Mucosa of descending colon (tissue), 3 donors: ENCODE measurements at regions not wholly inside any gene's neighbourhood (a gene's known extent, or its start where the extent isn't known, plus 50 kb on each side); places are given as distances from the start of the nearest gene placed in this dataset.

ENCODE experiments used
- ATAC-seq: fragments of 200-7000 bp; cut with Tn5 transposase; one replicate; pipeline ENCODE4 v1.9.1; 2020; ENCODE audit warnings: mild to moderate bottlenecking, moderate library complexity
- DNase-seq, 3 donors: peaks; one replicate each; pipeline ENCODE4 v3.0.0-alpha.2; 2020
- H3K36me3 ChIP-seq: fragments of 200-600 bp; one replicate; pipeline ENCODE4 v1.8.0; 2021; ENCODE audit warnings: low read depth, mild to moderate bottlenecking
- H3K4me1 ChIP-seq: fragments of 200-600 bp; one replicate; pipeline ENCODE4 v1.8.0; 2021; ENCODE audit warnings: low read depth, mild to moderate bottlenecking
- H3K4me3 ChIP-seq: fragments of 200-600 bp; one replicate; pipeline ENCODE4 v1.8.0; 2021; ENCODE audit warnings: mild to moderate bottlenecking
- H3K9me3 ChIP-seq: fragments of 200-600 bp; one replicate; pipeline ENCODE4 v1.8.0; 2021; ENCODE audit warnings: mild to moderate bottlenecking
- intact Hi-C, 2 donors: fragments of 100-400 bp; cut with DNase I in 1 of 2; cut with micrococcal nuclease in 1 of 2; formaldehyde crosslinking; loops; one replicate each; pipeline versions ENCODE4 v1.11.0 to v1.11.1; 2022; cut with DNase I, micrococcal nuclease
- TF ChIP-seq, protein P1 (sequence below): fragments of 200-600 bp; IDR thresholded peaks from one replicate; pipeline ENCODE4 v1.8.0; 2022; ENCODE audit warnings: antibody characterized with exemption, mild to moderate bottlenecking
- donor health status: DM: no; HTN: no; CAD: no; lungs with moderate emphysema.
- donor health status: DM: no; HTN: no; CAD: no.
- donor health status: DM: no; HTN: yes; CAD: no.

GRCh38 chr2:196421880-196422279 is 217.6 kb upstream of the CCDC150 start:
- ATAC-seq = no peak
- TF ChIP-seq, protein P1, sequence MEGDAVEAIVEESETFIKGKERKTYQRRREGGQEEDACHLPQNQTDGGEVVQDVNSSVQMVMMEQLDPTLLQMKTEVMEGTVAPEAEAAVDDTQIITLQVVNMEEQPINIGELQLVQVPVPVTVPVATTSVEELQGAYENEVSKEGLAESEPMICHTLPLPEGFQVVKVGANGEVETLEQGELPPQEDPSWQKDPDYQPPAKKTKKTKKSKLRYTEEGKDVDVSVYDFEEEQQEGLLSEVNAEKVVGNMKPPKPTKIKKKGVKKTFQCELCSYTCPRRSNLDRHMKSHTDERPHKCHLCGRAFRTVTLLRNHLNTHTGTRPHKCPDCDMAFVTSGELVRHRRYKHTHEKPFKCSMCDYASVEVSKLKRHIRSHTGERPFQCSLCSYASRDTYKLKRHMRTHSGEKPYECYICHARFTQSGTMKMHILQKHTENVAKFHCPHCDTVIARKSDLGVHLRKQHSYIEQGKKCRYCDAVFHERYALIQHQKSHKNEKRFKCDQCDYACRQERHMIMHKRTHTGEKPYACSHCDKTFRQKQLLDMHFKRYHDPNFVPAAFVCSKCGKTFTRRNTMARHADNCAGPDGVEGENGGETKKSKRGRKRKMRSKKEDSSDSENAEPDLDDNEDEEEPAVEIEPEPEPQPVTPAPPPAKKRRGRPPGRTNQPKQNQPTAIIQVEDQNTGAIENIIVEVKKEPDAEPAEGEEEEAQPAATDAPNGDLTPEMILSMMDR = no peak
- H3K4me3 ChIP-seq = no peak overlapping the region
- no peak for DNase-seq
- no peaks in the 10 kb centered on the region for H3K9me3 ChIP-seq
- H3K36me3 ChIP-seq = no peaks in the 10 kb centered on the region
- intact Hi-C loops = no loop called here
- no peaks in the 10 kb centered on the region for H3K4me1 ChIP-seq

DNA sequence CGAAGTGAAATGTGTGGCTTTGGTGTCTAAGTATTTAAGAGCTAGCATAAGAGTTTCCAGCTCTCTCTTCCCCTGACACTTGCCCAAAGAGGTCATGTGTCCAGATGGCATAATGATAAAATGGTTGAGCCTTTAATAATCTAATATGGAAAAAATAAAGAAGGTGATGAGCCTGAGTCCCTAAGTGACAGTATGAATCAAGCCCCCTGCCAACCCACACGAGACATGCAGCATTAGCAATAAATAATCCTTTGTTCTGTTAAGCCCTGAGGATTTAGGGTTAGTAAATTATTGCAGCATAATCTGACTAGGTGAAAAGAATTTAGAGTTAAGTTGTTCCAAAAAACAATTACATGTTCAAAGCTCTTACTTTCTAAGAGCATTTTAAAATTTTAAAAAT is 217.2 kb upstream of the CCDC150 start:
- no peaks in the 10 kb centered on the region for H3K4me1 ChIP-seq
- DNase-seq (no peak), ATAC-seq (no peak)
- no peak overlapping the region for H3K4me3 ChIP-seq
- no peaks in the 10 kb centered on the region for H3K36me3 ChIP-seq
- intact Hi-C loops = no loop called here
- TF ChIP-seq, protein P1 = no peak
- H3K9me3 ChIP-seq = no peaks in the 10 kb centered on the region

- Histone ChIP-seq H3K4me3 (no peak overlapping the region), H3K9me3 (no peaks in the 10 kb centered on the region), H3K4me1 (no peaks in the 10 kb centered on the region), H3K36me3 (no peaks in the 10 kb centered on the region)
- DNase-seq (no peak), ATAC-seq (no peak)
- intact Hi-C loops = no loop called here
- TF ChIP-seq, protein P1 = no peak
Measured at GRCh38 chr2:196426122-196426521, 213.4 kb upstream of the CCDC150 start.

DNA sequence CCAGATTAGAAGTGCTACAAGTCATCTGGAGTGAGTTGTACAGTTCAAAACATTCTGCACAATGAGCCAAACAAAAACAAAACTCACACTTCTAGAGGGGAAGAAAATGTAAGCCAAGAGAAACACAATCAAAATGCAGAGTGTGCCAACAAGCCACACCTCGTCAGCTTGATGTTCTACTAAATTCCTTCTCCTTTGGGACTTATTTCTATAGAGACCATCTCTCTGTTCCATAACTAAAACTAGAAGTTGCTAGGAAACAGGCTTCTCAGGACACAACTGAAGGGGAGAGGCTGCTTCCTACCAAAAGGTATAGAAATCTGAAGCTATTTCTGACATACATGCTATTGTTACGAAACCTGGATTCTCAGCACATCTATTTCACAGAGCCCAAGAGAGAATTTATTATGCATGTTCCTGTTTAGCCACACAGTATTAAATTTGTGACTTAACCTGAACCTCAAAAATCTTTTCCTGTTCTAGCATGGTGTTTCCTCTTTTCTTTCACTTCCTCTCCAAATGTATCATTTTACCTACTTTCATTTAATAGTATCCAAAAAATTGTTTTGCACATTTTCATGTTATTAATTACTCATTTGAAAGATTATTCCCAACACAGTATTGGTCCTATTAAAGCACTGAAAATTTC is 211.4 kb upstream of the CCDC150 start:
- intact Hi-C loops = no loop called here
- Histone ChIP-seq H3K9me3 (no peaks in the 10 kb centered on the region), H3K4me1 (no peaks in the 10 kb centered on the region), H3K4me3 (no peak overlapping the region), H3K36me3 (no peaks in the 10 kb centered on the region)
- DNase-seq (no peak), ATAC-seq (no peak)
- TF ChIP-seq, protein P1 = no peak

DNA sequence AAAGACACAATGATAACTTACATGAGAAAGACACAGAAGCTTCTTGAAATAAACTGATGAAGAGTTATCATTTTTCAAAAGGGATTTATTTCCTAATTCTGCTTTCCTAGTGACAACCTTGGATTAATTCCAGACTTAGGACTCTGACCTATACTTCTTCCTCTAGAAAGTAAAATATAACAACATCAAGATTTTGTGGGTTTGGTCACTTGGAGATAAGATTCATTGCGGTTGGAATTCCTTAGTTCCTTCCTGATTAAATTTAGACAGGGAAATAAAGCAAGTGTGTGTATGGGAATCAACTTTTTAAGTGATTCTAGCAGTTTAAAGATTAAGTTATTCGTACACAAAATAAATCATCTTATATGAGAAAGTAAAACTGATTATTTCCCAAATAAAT is 208.4 kb upstream of the CCDC150 start:
- intact Hi-C loops = no loop called here
- TF ChIP-seq, protein P1 = no peak
- DNase-seq = no peak
- Histone ChIP-seq H3K4me3 (no peak overlapping the region), H3K4me1 (no peaks in the 10 kb centered on the region), H3K36me3 (no peaks in the 10 kb centered on the region), H3K9me3 (no peaks in the 10 kb centered on the region)
- no peak for ATAC-seq

GRCh38 chr2:196431957-196432356 is 207.6 kb upstream of the CCDC150 start:
- ATAC-seq (no peak), DNase-seq (no peak)
- intact Hi-C loops = no loop called here
- Histone ChIP-seq H3K9me3 (no peaks in the 10 kb centered on the region), H3K36me3 (no peaks in the 10 kb centered on the region), H3K4me3 (no peak overlapping the region), H3K4me1 (no peaks in the 10 kb centered on the region)
- TF ChIP-seq, protein P1 = no peak
